Suprapubic skin (tissue), 3 donors: ENCODE measurements at regions not wholly inside any gene's neighbourhood (a gene's known extent, or its start where the extent isn't known, plus 50 kb on each side); places are given as distances from the start of the nearest gene placed in this dataset.

ENCODE experiments used
- EP300 ChIP-seq: sonication (generic); formaldehyde crosslinking; IDR thresholded peaks from one replicate; pipeline ENCODE4 v1.6.1; 2017; ENCODE audit warnings: antibody characterized with exemption
- TF ChIP-seq, protein P1 (sequence below), 2 donors: fragments of 200-600 bp in 1 of 2; fragments of 450-650 bp in 1 of 2; sonication (generic) in 1 of 2; IDR thresholded peaks; one replicate each; pipeline ENCODE4 v1.5.1; 2016 to 2019; ENCODE audit warnings: antibody characterized with exemption in 2 of 2, mild to moderate bottlenecking in 1 of 2, moderate library complexity in 1 of 2

DNA sequence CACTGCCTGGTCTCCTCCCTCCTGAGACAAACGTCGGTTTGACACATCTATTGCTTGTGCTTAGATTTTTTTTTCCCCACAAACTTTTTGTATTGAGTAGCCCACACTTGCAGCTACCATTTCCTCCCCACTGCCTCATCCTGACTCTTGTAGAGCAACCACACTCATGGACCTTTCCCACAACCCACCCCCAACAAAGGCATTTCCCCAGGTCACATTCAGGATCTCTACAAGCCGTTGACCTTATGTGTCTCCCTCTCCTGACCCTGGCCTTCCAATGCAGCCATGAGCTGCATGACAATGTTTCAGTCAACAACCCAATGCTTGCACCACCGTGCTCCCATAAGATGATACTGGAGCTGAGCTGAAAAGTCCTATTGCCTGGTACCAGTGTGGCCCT is 91.9 kb upstream of the MKI67 start:
- TF ChIP-seq EP300 = no peak
- TF ChIP-seq, protein P1, sequence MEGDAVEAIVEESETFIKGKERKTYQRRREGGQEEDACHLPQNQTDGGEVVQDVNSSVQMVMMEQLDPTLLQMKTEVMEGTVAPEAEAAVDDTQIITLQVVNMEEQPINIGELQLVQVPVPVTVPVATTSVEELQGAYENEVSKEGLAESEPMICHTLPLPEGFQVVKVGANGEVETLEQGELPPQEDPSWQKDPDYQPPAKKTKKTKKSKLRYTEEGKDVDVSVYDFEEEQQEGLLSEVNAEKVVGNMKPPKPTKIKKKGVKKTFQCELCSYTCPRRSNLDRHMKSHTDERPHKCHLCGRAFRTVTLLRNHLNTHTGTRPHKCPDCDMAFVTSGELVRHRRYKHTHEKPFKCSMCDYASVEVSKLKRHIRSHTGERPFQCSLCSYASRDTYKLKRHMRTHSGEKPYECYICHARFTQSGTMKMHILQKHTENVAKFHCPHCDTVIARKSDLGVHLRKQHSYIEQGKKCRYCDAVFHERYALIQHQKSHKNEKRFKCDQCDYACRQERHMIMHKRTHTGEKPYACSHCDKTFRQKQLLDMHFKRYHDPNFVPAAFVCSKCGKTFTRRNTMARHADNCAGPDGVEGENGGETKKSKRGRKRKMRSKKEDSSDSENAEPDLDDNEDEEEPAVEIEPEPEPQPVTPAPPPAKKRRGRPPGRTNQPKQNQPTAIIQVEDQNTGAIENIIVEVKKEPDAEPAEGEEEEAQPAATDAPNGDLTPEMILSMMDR (IDR thresholded peaks at IDR 0.05) = no peak
